HCT116 (cell line): ENCODE measurements at regions not wholly inside any gene's neighbourhood (a gene's known extent, or its start where the extent isn't known, plus 50 kb on each side); places are given as distances from the start of the nearest gene placed in this dataset.

ENCODE experiments used
- ATAC-seq: fragments of 200-7000 bp; cut with Tn5 transposase; 2 replicates; pipeline ENCODE4 v1.9.1; 2020; ENCODE audit warnings: mild to moderate bottlenecking, moderate library complexity
- BruUV-seq: library from RNA; stranded (reverse); fragments of 400-500 nt; replicated peaks from 2 replicates; lab custom pipeline; 2021; lab: Mats Ljungman, UMichigan
- CTCF ChIA-PET: fragments of 300-600 bp; sonication (Branson Sonifier 250); formaldehyde crosslinking; loops from one replicate; lab custom pipeline; 2021; ENCODE audit warnings: antibody characterized with exemption; lab: Charles Lee
- POLR2A ChIA-PET: fragments of 300-600, 350-600 bp; sonication (Branson Sonifier 250); formaldehyde crosslinking; loops from one replicate; lab custom pipeline; 2021; ENCODE audit warnings: antibody characterized with exemption; lab: Charles Lee
- RAD21 ChIA-PET, 2 experiments: fragments of 300-600 bp; sonication (Branson Sonifier 250); formaldehyde crosslinking; loops; one replicate each; lab custom pipeline; 2023; ENCODE audit warnings: low total read pairs in 2 of 2; ENCODE audit not compliant: uncharacterized antibody in 2 of 2, unreplicated experiment in 2 of 2, low non-redundant PET in 1 of 2; lab: Charles Lee
- DNase-seq: peaks from one replicate; pipeline ENCODE4 v3.0.0-alpha.2; 2010; ENCODE audit warnings: low read depth, low spot score
- H2AFZ ChIP-seq: fragments of 200-600 bp; shearing (Covaris generic), sonication (generic); 2 replicates; pipeline ENCODE4 v1.6.1; 2017; ENCODE audit warnings: low read depth, mixed run types, mixed read lengths, antibody characterized with exemption, low read length; ENCODE audit not compliant: poor library complexity, severe bottlenecking
- H3K27ac ChIP-seq: 2 replicates; pipeline ENCODE4 v1.5.1; 2012; ENCODE audit warnings: low read depth, low read length
- H3K27me3 ChIP-seq: fragments of 200-600 bp; sonication (generic); 2 replicates; pipeline ENCODE4 v1.6.1; 2016; ENCODE audit warnings: mixed run types, low read length, mixed read lengths; ENCODE audit not compliant: insufficient read depth
- H3K36me3 ChIP-seq, 2 experiments: fragments of 200-500 bp in 1 of 2; fragments of 200-600 bp in 1 of 2; sonication (Bioruptor generic) in 1 of 2; sonication (generic) in 1 of 2; 2 replicates each; pipeline versions ENCODE4 v1.5.1 to v1.6.1; 2014 to 2016; ENCODE audit warnings: low read length in 2 of 2, inconsistent platforms in 1 of 2, mixed read lengths in 1 of 2, mixed run types in 1 of 2; ENCODE audit not compliant: insufficient read depth in 2 of 2, control insufficient read depth in 1 of 2
- H3K4me1 ChIP-seq, 2 experiments: fragments of 200-600 bp in 1 of 2; sonication (generic) in 1 of 2; 2 replicates each; pipeline versions ENCODE4 v1.5.1 to v1.6.1; 2012 to 2017; ENCODE audit warnings: low read length in 2 of 2, inconsistent platforms in 1 of 2, mild to moderate bottlenecking in 1 of 2, mixed read lengths in 1 of 2, mixed run types in 1 of 2, moderate library complexity in 1 of 2; ENCODE audit not compliant: insufficient read depth in 2 of 2, control insufficient read depth in 1 of 2
- H3K4me2 ChIP-seq: fragments of 200-600 bp; sonication (generic); 2 replicates; pipeline ENCODE4 v1.6.1; 2017; ENCODE audit warnings: mixed run types, low read length, mixed read lengths
- H3K4me3 ChIP-seq, 2 experiments: fragments of 200-600 bp in 1 of 2; sonication (generic) in 1 of 2; replicated peaks in 1 of 2; 2 replicates each; pipeline ENCODE4 v1.5.1; 2011 to 2016; ENCODE audit warnings: low read length in 2 of 2, control low read depth in 1 of 2, low read depth in 1 of 2, mild to moderate bottlenecking in 1 of 2, mixed read lengths in 1 of 2, mixed run types in 1 of 2
- H3K79me2 ChIP-seq: fragments of 200-600 bp; sonication (generic); 2 replicates; pipeline ENCODE4 v1.6.1; 2017; ENCODE audit warnings: mild to moderate bottlenecking, mixed run types, low read length, moderate library complexity, mixed read lengths; ENCODE audit not compliant: insufficient read depth
- H3K9ac ChIP-seq: fragments of 200-600 bp; sonication (generic); 2 replicates; pipeline ENCODE4 v1.6.1; 2016; ENCODE audit warnings: low read length, mixed read lengths
- H3K9me2 ChIP-seq: fragments of 200-600 bp; sonication (generic), shearing (Covaris generic); 2 replicates; pipeline ENCODE4 v1.6.1; 2017; ENCODE audit warnings: mixed run types, mild to moderate bottlenecking, moderate library complexity; ENCODE audit not compliant: insufficient read depth
- H3K9me3 ChIP-seq, 2 experiments: fragments of 200-500 bp in 1 of 2; fragments of 200-600 bp in 1 of 2; sonication (Bioruptor generic) in 1 of 2; sonication (generic) in 1 of 2; 2 replicates each; pipeline ENCODE4 v1.6.1; 2014 to 2017; ENCODE audit warnings: low read length in 2 of 2, mixed read lengths in 2 of 2, inconsistent platforms in 1 of 2, low read depth in 1 of 2, mild to moderate bottlenecking in 1 of 2, mixed run types in 1 of 2, moderate library complexity in 1 of 2; ENCODE audit not compliant: control insufficient read depth in 1 of 2, insufficient read depth in 1 of 2
- H4K20me1 ChIP-seq: fragments of 200-600 bp; sonication (generic), shearing (Covaris generic); 2 replicates; pipeline ENCODE4 v1.6.1; 2017; ENCODE audit warnings: mixed run types, mild to moderate bottlenecking, moderate library complexity; ENCODE audit not compliant: insufficient read depth
- ATF3 ChIP-seq: IDR thresholded peaks from 2 replicates; pipeline ENCODE4 v1.6.1; 2012
- CEBPB ChIP-seq: IDR thresholded peaks from 2 replicates; pipeline ENCODE4 v1.6.1; 2012; ENCODE audit warnings: low read depth
- CTCF ChIP-seq, 3 experiments: fragments of 200-600 bp in 1 of 3; sonication (generic) in 1 of 3; IDR thresholded peaks in 2 of 3; conservative IDR thresholded peaks in 1 of 3; 2 replicates each; pipeline ENCODE4 v1.5.1; 2012 to 2017; ENCODE audit warnings: low read depth in 2 of 3, low read length in 2 of 3, antibody characterized with exemption in 1 of 3, borderline replicate concordance in 1 of 3, control low read depth in 1 of 3, mild to moderate bottlenecking in 1 of 3, mixed read lengths in 1 of 3, mixed run types in 1 of 3, moderate library complexity in 1 of 3; ENCODE audit not compliant: insufficient read depth in 1 of 3
- ELF1 ChIP-seq: IDR thresholded peaks from 2 replicates; pipeline ENCODE4 v1.6.1; 2012; ENCODE audit warnings: low read depth, borderline replicate concordance
- EZH2 ChIP-seq: fragments of 200-600 bp; sonication (generic); IDR thresholded peaks from 2 replicates; pipeline ENCODE4 v1.6.1; 2017; ENCODE audit warnings: antibody characterized with exemption, mixed run types
- EZH2phosphoT487 ChIP-seq: fragments of 200-600 bp; IDR thresholded peaks from 2 replicates; pipeline ENCODE4 v1.6.1; 2018; ENCODE audit warnings: antibody characterized with exemption, borderline replicate concordance
- FOSL1 ChIP-seq: IDR thresholded peaks from 2 replicates; pipeline ENCODE4 v1.6.1; 2012; ENCODE audit warnings: low read depth
- MAX ChIP-seq: IDR thresholded peaks from 2 replicates; pipeline ENCODE4 v1.6.1; 2012
- POLR2A ChIP-seq: IDR thresholded peaks from 2 replicates; pipeline ENCODE4 v1.7.0; 2011; ENCODE audit warnings: borderline replicate concordance; ENCODE audit not compliant: insufficient read depth, insufficient read length; ENCODE audit errors: extremely low read depth
- POLR2AphosphoS5 ChIP-seq: IDR thresholded peaks from 2 replicates; pipeline ENCODE4 v1.6.1; 2011; ENCODE audit warnings: mild to moderate bottlenecking, low read depth, low read length, moderate library complexity
- RAD21 ChIP-seq: IDR thresholded peaks from 2 replicates; pipeline ENCODE4 v1.6.1; 2012; ENCODE audit warnings: low read depth, mild to moderate bottlenecking
- REST ChIP-seq: IDR thresholded peaks from 2 replicates; pipeline ENCODE4 v1.6.1; 2012; ENCODE audit warnings: low read depth
- SIN3A ChIP-seq: IDR thresholded peaks from 2 replicates; pipeline ENCODE4 v1.6.1; 2012; ENCODE audit warnings: low read depth
- SP1 ChIP-seq: IDR thresholded peaks from 2 replicates; pipeline ENCODE4 v1.6.1; 2012; ENCODE audit warnings: low read depth
- YY1 ChIP-seq: IDR thresholded peaks from 2 replicates; pipeline ENCODE4 v1.6.1; 2011; ENCODE audit warnings: low read length, low read depth, moderate library complexity, mild to moderate bottlenecking; ENCODE audit not compliant: insufficient replicate concordance; ENCODE audit errors: extremely low read depth
- ZBTB33 ChIP-seq: IDR thresholded peaks from 2 replicates; pipeline ENCODE4 v1.6.1; 2011; ENCODE audit warnings: mild to moderate bottlenecking, low read length, moderate library complexity; ENCODE audit not compliant: insufficient replicate concordance; ENCODE audit errors: extremely low read depth
- ZFX ChIP-seq: fragments of 450-650 bp; IDR thresholded peaks from 2 replicates; pipeline ENCODE4 v1.6.1; 2017
- ZNF274 ChIP-seq: fragments of 200-500 bp; sonication (Bioruptor generic); IDR thresholded peaks from 2 replicates; pipeline ENCODE4 v1.6.1; 2014; ENCODE audit warnings: mild to moderate bottlenecking, low read depth, low read length, inconsistent platforms
- intact Hi-C: fragments of 100-400 bp; cut with micrococcal nuclease; formaldehyde crosslinking; loops from 2 replicates; pipeline ENCODE4 v1.10.0; 2022

- no peaks in the 10 kb centered on the region for H4K20me1 ChIP-seq
- no peak for DNase-seq
- no TSS peak for BruUV-seq
- no peak overlapping the region for H3K9ac ChIP-seq
- H3K27ac ChIP-seq, result no peak overlapping the region
- no peak overlapping the region for H3K4me2 ChIP-seq
- H3K4me3 ChIP-seq, result no peak overlapping the region
- no peak for ATAC-seq
- H3K36me3 ChIP-seq, result no peaks in the 10 kb centered on the region
- TF ChIP-seq FOSL1 (no peak), CEBPB (no peak), ZNF274 (no peak), ELF1 (no peak), POLR2AphosphoS5 (no peak), RAD21 (no peak), EZH2 (no peak), MAX (no peak), ATF3 (no peak), ZBTB33 (no peak), REST (no peak), CTCF (IDR thresholded peaks at IDR 0.05 in 2 of 3, conservative IDR thresholded peaks at IDR 0.05 in 1 of 3; ENCODE audit: borderline replicate concordance in 1 of 3, insufficient read depth in 1 of 3, low read depth in 2 of 3, low read length in 2 of 3) (no peak), SIN3A (no peak), ZFX (no peak), EZH2phosphoT487 (no peak), YY1 (no peak), SP1 (no peak), POLR2A (no peak)
- no peaks in the 10 kb centered on the region for H3K27me3 ChIP-seq
- RAD21 ChIA-PET, result interaction anchor here in 1 of 2 experiments (0.5 kb wide), 1 partner anchor 86 kb away, joined by 4 read pairs; no protein-coding TSS in a partner anchor
- no peaks in the 10 kb centered on the region for H3K9me3 ChIP-seq
- CTCF ChIA-PET, result no interaction called here
- H3K79me2 ChIP-seq, result peaks cover 16% of the 10 kb centered on the region
- H3K4me1 ChIP-seq, result no peaks in the 10 kb centered on the region
- H3K9me2 ChIP-seq, result no peaks in the 10 kb centered on the region; the same call in 1 of the 2 replicates
- POLR2A ChIA-PET, result no interaction called here
- intact Hi-C loops, result no loop called here
- H2AFZ ChIP-seq, result no peak overlapping the region
These were observed 60.0 kb upstream of the SERTAD2 start for GRCh38 chr2:64713686-64714085.
